ENCODE measurements at regions not wholly inside any gene's neighbourhood (a gene's known extent, or its start where the extent isn't known, plus 50 kb on each side); places are given as distances from the start of the nearest gene placed in this dataset.

DNA sequence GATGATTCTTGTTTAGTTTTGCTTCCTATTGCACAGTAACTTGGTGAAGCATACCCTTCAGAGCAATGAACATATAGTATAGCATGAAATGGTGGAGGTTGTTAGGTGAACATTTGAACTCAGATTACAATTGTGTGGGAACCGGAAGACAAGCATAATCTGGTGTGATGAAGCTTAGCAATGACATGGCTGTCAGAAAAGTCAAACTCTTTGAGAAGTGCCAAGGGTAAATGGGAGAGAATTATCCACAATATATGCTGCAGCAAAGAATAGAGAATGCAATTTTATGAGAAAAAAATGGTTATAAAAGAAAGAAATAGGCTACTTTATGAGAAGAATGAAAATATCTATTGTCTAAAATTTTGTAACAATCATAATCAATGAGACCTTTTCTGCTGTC is 1536.7 kb downstream of the SI start:
- no peak for FAIRE-seq
- H3K27me3 ChIP-seq (ENCODE audit: control insufficient read depth, insufficient read depth, low read length): no peaks in the 10 kb centered on the region

DNA sequence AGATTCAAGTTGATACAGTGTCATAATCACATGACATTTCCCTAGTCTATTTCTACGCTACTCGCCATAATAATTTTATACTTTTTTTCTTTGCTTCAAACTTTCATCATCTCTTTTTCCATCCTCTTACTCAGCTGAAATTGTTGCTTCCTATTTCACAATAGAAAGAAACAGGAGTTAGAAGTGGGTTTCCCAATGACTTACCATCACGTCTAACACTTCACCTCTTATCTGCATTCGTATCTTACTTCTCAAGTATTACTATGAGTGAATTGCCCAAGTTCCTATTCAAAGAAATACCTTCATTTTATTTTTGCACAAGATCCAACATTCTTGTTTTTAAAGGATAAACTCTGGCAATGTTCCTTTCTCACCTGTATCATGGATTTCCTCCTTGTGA is 1539.9 kb downstream of the SI start:
- no peak overlapping the region for H3K4me3 ChIP-seq (ENCODE audit: low read depth, low read length)
- TF ChIP-seq, protein P1, sequence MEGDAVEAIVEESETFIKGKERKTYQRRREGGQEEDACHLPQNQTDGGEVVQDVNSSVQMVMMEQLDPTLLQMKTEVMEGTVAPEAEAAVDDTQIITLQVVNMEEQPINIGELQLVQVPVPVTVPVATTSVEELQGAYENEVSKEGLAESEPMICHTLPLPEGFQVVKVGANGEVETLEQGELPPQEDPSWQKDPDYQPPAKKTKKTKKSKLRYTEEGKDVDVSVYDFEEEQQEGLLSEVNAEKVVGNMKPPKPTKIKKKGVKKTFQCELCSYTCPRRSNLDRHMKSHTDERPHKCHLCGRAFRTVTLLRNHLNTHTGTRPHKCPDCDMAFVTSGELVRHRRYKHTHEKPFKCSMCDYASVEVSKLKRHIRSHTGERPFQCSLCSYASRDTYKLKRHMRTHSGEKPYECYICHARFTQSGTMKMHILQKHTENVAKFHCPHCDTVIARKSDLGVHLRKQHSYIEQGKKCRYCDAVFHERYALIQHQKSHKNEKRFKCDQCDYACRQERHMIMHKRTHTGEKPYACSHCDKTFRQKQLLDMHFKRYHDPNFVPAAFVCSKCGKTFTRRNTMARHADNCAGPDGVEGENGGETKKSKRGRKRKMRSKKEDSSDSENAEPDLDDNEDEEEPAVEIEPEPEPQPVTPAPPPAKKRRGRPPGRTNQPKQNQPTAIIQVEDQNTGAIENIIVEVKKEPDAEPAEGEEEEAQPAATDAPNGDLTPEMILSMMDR (IDR thresholded peaks at IDR 0.05; ENCODE audit: insufficient read depth, low read length, severe bottlenecking): no peak
- no peaks in the 10 kb centered on the region for H3K36me3 ChIP-seq (ENCODE audit: control insufficient read depth, insufficient read depth, low read length)
- DNase-seq (ENCODE audit: low read depth): no peak
- H3K27me3 ChIP-seq (ENCODE audit: control insufficient read depth, insufficient read depth, low read length): no peaks in the 10 kb centered on the region
- FAIRE-seq: no peak

More for the DNA sequence above, 1536.7 kb downstream of the SI start:
- DNase-seq (ENCODE audit: low read depth): no peak
- Histone ChIP-seq H3K4me3 (ENCODE audit: low read depth, low read length) (no peak overlapping the region), H3K36me3 (ENCODE audit: control insufficient read depth, insufficient read depth, low read length) (no peaks in the 10 kb centered on the region)
- TF ChIP-seq, protein P1 (IDR thresholded peaks at IDR 0.05; ENCODE audit: insufficient read depth, low read length, severe bottlenecking): no peak

DNA sequence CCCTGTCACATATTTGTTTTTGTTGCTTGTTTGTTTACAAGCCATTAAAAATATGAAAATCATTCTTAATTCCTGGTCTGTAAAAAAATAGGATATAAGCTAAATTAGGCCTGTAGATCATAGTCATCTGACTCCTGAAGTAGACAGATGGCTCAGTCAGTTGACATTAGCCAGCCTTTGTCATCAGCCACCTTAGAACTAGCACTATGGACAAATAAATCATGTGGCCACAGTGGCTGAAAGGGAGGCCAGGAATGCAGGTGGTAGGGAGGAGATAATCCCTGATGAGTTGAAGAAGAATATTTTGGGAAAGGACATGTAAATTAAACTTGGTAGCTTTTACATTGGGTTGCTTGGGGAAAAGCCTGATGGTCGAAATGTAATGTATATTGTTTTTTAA is 1544.9 kb downstream of the SI start:
- no peaks in the 10 kb centered on the region for H3K36me3 ChIP-seq (ENCODE audit: control insufficient read depth, insufficient read depth, low read length)
- no peak overlapping the region for H3K4me3 ChIP-seq (ENCODE audit: low read depth, low read length)
- FAIRE-seq: no peak
- no peaks in the 10 kb centered on the region for H3K27me3 ChIP-seq (ENCODE audit: control insufficient read depth, insufficient read depth, low read length)
- TF ChIP-seq, protein P1 (IDR thresholded peaks at IDR 0.05; ENCODE audit: insufficient read depth, low read length, severe bottlenecking): no peak
- no peak for DNase-seq (ENCODE audit: low read depth)

DNA sequence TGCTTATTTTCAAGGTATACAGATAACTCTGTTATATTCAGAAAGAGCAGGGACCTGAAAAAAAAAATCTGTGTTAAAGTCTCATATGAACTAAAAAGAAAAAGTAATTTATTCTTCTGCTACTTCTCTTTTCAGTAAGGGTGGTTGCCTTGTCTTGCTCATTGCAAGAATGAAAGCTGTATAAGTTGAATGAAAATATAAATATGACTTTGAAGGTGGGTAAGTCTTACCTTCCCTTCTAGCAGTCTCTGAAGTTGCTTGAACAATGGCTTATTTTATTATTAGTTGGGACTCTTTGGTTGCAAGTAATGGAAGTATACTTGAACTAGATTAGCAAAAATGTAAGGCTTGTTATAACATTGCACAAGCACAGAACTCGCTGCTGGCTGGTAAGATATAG is 1554.9 kb downstream of the SI start:
- FAIRE-seq: no peak

DNA sequence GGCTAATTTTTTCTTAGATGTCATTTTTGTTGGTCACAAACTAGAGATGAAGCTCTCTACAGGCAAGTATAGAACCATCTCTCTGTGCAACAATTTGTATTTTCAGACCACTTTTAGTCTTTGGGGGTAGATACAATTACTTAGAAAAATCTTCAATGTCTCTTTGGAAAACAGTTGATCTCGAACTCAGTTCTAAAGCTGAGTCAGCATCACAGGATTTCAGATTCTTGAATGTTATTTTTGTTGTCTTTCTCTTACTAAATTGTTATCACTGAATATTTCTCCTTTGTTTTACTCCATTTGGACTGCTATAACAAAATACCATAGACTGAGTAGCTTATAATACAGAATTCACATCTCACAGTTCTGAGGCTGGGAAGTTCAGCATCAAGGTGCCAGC is 1557.0 kb downstream of the SI start:
- DNase-seq (ENCODE audit: low read depth): no peak
- TF ChIP-seq, protein P1 (IDR thresholded peaks at IDR 0.05; ENCODE audit: insufficient read depth, low read length, severe bottlenecking): no peak
- no peak overlapping the region for H3K4me3 ChIP-seq (ENCODE audit: low read depth, low read length)
- no peaks in the 10 kb centered on the region for H3K27me3 ChIP-seq (ENCODE audit: control insufficient read depth, insufficient read depth, low read length)
- no peak for FAIRE-seq
- no peaks in the 10 kb centered on the region for H3K36me3 ChIP-seq (ENCODE audit: control insufficient read depth, insufficient read depth, low read length)

More for the DNA sequence above, 1554.9 kb downstream of the SI start:
- DNase-seq (ENCODE audit: low read depth): no peak
- no peaks in the 10 kb centered on the region for H3K27me3 ChIP-seq (ENCODE audit: control insufficient read depth, insufficient read depth, low read length)
- no peak overlapping the region for H3K4me3 ChIP-seq (ENCODE audit: low read depth, low read length)
- TF ChIP-seq, protein P1 (IDR thresholded peaks at IDR 0.05; ENCODE audit: insufficient read depth, low read length, severe bottlenecking): no peak
- H3K36me3 ChIP-seq (ENCODE audit: control insufficient read depth, insufficient read depth, low read length): no peaks in the 10 kb centered on the region

DNA sequence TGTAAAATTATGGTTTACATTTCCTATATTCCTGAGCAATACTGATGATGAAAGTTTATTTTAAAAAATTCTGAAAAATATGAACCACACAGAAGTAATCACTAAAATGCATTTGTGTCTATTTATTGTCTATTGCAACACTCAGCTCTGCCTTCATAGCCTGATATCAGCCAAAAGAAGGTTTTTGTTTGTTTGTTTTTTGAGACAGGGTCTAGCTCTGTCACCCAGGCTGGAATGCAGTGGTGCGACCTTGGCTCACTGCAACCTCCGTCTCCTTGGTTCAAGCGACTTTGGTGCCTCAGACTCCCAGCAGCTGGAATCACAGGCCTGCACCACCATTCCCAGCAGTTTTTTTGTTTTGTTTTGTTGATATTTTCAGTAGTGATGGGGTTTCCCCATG is 1560.2 kb downstream of the SI start:
- Histone ChIP-seq H3K27me3 (ENCODE audit: control insufficient read depth, insufficient read depth, low read length) (no peaks in the 10 kb centered on the region), H3K36me3 (ENCODE audit: control insufficient read depth, insufficient read depth, low read length) (no peaks in the 10 kb centered on the region), H3K4me3 (ENCODE audit: low read depth, low read length) (no peak overlapping the region)
- no peak for DNase-seq (ENCODE audit: low read depth)
- TF ChIP-seq, protein P1 (IDR thresholded peaks at IDR 0.05; ENCODE audit: insufficient read depth, low read length, severe bottlenecking): no peak
- no peak for FAIRE-seq
